ENCODE measurements at regions not wholly inside any gene's neighbourhood (a gene's known extent, or its start where the extent isn't known, plus 50 kb on each side); places are given as distances from the start of the nearest gene placed in this dataset.

GRCh38 chr3:104575634-104576033 lies 791.1 kb upstream of the ALCAM start:
- H3K4me3 Mint-ChIP-seq, result no peak overlapping the region
- no peak overlapping the region for H3K27ac Mint-ChIP-seq
- no peak for DNase-seq
- peaks cover 14% of the 10 kb centered on the region for H3K27me3 Mint-ChIP-seq
- no peaks in the 10 kb centered on the region for H3K4me1 Mint-ChIP-seq
- peaks cover 2% of the 10 kb centered on the region for H3K36me3 Mint-ChIP-seq
- H3K9me3 Mint-ChIP-seq, result peaks cover 28% of the 10 kb centered on the region

GRCh38 chr3:104578558-104578957 lies 788.2 kb upstream of the ALCAM start:
- peaks cover 21% of the 10 kb centered on the region for H3K27me3 Mint-ChIP-seq
- H3K36me3 Mint-ChIP-seq, result peaks cover 2% of the 10 kb centered on the region
- peaks cover 28% of the 10 kb centered on the region for H3K9me3 Mint-ChIP-seq
- no peak overlapping the region for H3K27ac Mint-ChIP-seq
- no peak for DNase-seq
- no peak overlapping the region for H3K4me3 Mint-ChIP-seq
- no peaks in the 10 kb centered on the region for H3K4me1 Mint-ChIP-seq

GRCh38 chr3:104582092-104582491 lies 784.6 kb upstream of the ALCAM start:
- H3K27me3 Mint-ChIP-seq, result peaks cover 11% of the 10 kb centered on the region
- H3K27ac Mint-ChIP-seq, result no peak overlapping the region
- no peaks in the 10 kb centered on the region for H3K4me1 Mint-ChIP-seq
- H3K9me3 Mint-ChIP-seq, result peaks cover 19% of the 10 kb centered on the region
- no peak overlapping the region for H3K4me3 Mint-ChIP-seq
- no peak for DNase-seq
- peaks cover 2% of the 10 kb centered on the region for H3K36me3 Mint-ChIP-seq

- H3K4me1 Mint-ChIP-seq, result no peaks in the 10 kb centered on the region
- H3K36me3 Mint-ChIP-seq, result no peaks in the 10 kb centered on the region
Observed at GRCh38 chr3:104584682-104585081, 782.0 kb upstream of the ALCAM start.

GRCh38 chr3:104586344-104586743 lies 780.4 kb upstream of the ALCAM start:
- H3K36me3 Mint-ChIP-seq, result no peaks in the 10 kb centered on the region
- H3K27me3 Mint-ChIP-seq, result peaks cover 19% of the 10 kb centered on the region
- H3K4me1 Mint-ChIP-seq, result no peaks in the 10 kb centered on the region
- no peaks in the 10 kb centered on the region for H3K9me3 Mint-ChIP-seq
- DNase-seq, result no peak
- H3K4me3 Mint-ChIP-seq, result no peak overlapping the region
- no peak overlapping the region for H3K27ac Mint-ChIP-seq

More at GRCh38 chr3:104584682-104585081, 782.0 kb upstream of the ALCAM start:
- H3K27me3 Mint-ChIP-seq, result peaks cover 15% of the 10 kb centered on the region
- no peak overlapping the region for H3K4me3 Mint-ChIP-seq
- H3K9me3 Mint-ChIP-seq, result no peaks in the 10 kb centered on the region
- DNase-seq, result no peak
- no peak overlapping the region for H3K27ac Mint-ChIP-seq

- peaks cover 12% of the 10 kb centered on the region for H3K27me3 Mint-ChIP-seq
- H3K4me3 Mint-ChIP-seq, result no peak overlapping the region
- no peak overlapping the region for H3K27ac Mint-ChIP-seq
- H3K4me1 Mint-ChIP-seq, result peaks cover 2% of the 10 kb centered on the region
- no peaks in the 10 kb centered on the region for H3K36me3 Mint-ChIP-seq
- DNase-seq, result no peak
- H3K9me3 Mint-ChIP-seq, result no peaks in the 10 kb centered on the region
Observed at GRCh38 chr3:104588442-104588841, 778.3 kb upstream of the ALCAM start.

- Mint-ChIP-seq H3K4me1 (peaks cover 2% of the 10 kb centered on the region), H3K9me3 (no peaks in the 10 kb centered on the region), H3K27me3 (peaks cover 12% of the 10 kb centered on the region), H3K36me3 (no peaks in the 10 kb centered on the region), H3K4me3 (no peak overlapping the region), H3K27ac (no peak overlapping the region)
- no peak for DNase-seq
Observed at GRCh38 chr3:104591776-104592175, 774.9 kb upstream of the ALCAM start.

- Mint-ChIP-seq H3K4me3 (no peak overlapping the region), H3K9me3 (no peaks in the 10 kb centered on the region), H3K27me3 (peaks cover 4% of the 10 kb centered on the region), H3K36me3 (no peaks in the 10 kb centered on the region), H3K27ac (no peak overlapping the region), H3K4me1 (peaks cover 2% of the 10 kb centered on the region)
- no peak for DNase-seq
Observed at GRCh38 chr3:104594491-104594890, 772.2 kb upstream of the ALCAM start.

GRCh38 chr3:104596054-104596453 lies 770.7 kb upstream of the ALCAM start:
- H3K27ac Mint-ChIP-seq, result no peak overlapping the region
- H3K36me3 Mint-ChIP-seq, result no peaks in the 10 kb centered on the region
- peaks cover 2% of the 10 kb centered on the region for H3K4me1 Mint-ChIP-seq
- no peak overlapping the region for H3K4me3 Mint-ChIP-seq
- no peak for DNase-seq
- no peaks in the 10 kb centered on the region for H3K27me3 Mint-ChIP-seq
- H3K9me3 Mint-ChIP-seq, result no peaks in the 10 kb centered on the region

- H3K9me3 Mint-ChIP-seq, result no peaks in the 10 kb centered on the region
Observed at GRCh38 chr3:104596551-104596950, 770.2 kb upstream of the ALCAM start.

GRCh38 chr3:104598848-104599511 lies 767.7 kb upstream of the ALCAM start:
- no peaks in the 10 kb centered on the region for H3K36me3 Mint-ChIP-seq
- no peak overlapping the region for H3K27ac Mint-ChIP-seq
- H3K9me3 Mint-ChIP-seq, result no peaks in the 10 kb centered on the region
- no peaks in the 10 kb centered on the region for H3K4me1 Mint-ChIP-seq
- H3K27me3 Mint-ChIP-seq, result peaks cover 4% of the 10 kb centered on the region
- no peak overlapping the region for H3K4me3 Mint-ChIP-seq
- no peak for DNase-seq

More at GRCh38 chr3:104596551-104596950, 770.2 kb upstream of the ALCAM start:
- Mint-ChIP-seq H3K4me3 (no peak overlapping the region), H3K36me3 (no peaks in the 10 kb centered on the region), H3K27ac (no peak overlapping the region), H3K27me3 (no peaks in the 10 kb centered on the region), H3K4me1 (peaks cover 2% of the 10 kb centered on the region)
- no peak for DNase-seq

- Mint-ChIP-seq H3K4me1 (no peaks in the 10 kb centered on the region), H3K36me3 (no peaks in the 10 kb centered on the region)
- DNase-seq, result no peak
Observed at GRCh38 chr3:104604326-104605010, 762.2 kb upstream of the ALCAM start.

GRCh38 chr3:104606812-104607211 lies 759.9 kb upstream of the ALCAM start:
- Mint-ChIP-seq H3K27me3 (peaks cover 8% of the 10 kb centered on the region), H3K4me3 (no peak overlapping the region), H3K9me3 (no peaks in the 10 kb centered on the region), H3K27ac (no peak overlapping the region), H3K36me3 (no peaks in the 10 kb centered on the region), H3K4me1 (no peaks in the 10 kb centered on the region)
- DNase-seq, result no peak

More at GRCh38 chr3:104604326-104605010, 762.2 kb upstream of the ALCAM start:
- H3K4me3 Mint-ChIP-seq, result no peak overlapping the region
- H3K27me3 Mint-ChIP-seq, result peaks cover 8% of the 10 kb centered on the region
- no peaks in the 10 kb centered on the region for H3K9me3 Mint-ChIP-seq
- H3K27ac Mint-ChIP-seq, result no peak overlapping the region

GRCh38 chr3:104610730-104611652 lies 755.7 kb upstream of the ALCAM start:
- H3K4me3 Mint-ChIP-seq, result no peak overlapping the region
- H3K4me1 Mint-ChIP-seq, result no peaks in the 10 kb centered on the region

GRCh38 chr3:104612218-104612617 lies 754.5 kb upstream of the ALCAM start:
- H3K36me3 Mint-ChIP-seq, result no peaks in the 10 kb centered on the region
- H3K4me3 Mint-ChIP-seq, result no peak overlapping the region
- H3K9me3 Mint-ChIP-seq, result no peaks in the 10 kb centered on the region
- H3K27ac Mint-ChIP-seq, result no peak overlapping the region
- H3K4me1 Mint-ChIP-seq, result no peaks in the 10 kb centered on the region
- H3K27me3 Mint-ChIP-seq, result no peaks in the 10 kb centered on the region
- DNase-seq, result no peak

More at GRCh38 chr3:104610730-104611652, 755.7 kb upstream of the ALCAM start:
- Mint-ChIP-seq H3K36me3 (no peaks in the 10 kb centered on the region), H3K9me3 (no peaks in the 10 kb centered on the region), H3K27ac (no peak overlapping the region), H3K27me3 (no peaks in the 10 kb centered on the region)
- DNase-seq, result no peak

Data from activated naive CD8-positive, alpha-beta T cell treated with anti-CD3 and anti-CD28 coated beads for 36 hours (primary cell).